ENCODE measurements at regions not wholly inside any gene's neighbourhood (a gene's known extent, or its start where the extent isn't known, plus 50 kb on each side); places are given as distances from the start of the nearest gene placed in this dataset.

GRCh38 chr6:40265615-40266014 lies 321.5 kb downstream of the LRFN2 start:
- DNase-seq (ENCODE audit: low spot score) (no peak), ATAC-seq (no peak), FAIRE-seq (no peak)
- H3K4me1 ChIP-seq (ENCODE audit: insufficient read depth, low read length) = no peaks in the 10 kb centered on the region
- no peaks in the 10 kb centered on the region for H3K9me3 ChIP-seq (ENCODE audit: low read length)
- CTCF ChIA-PET (ENCODE audit: low intra/inter-chr PET ratio, low total read pairs) = interaction anchor here (0.6 kb wide), 1 partner anchor 43 kb away, joined by 3 read pairs; no protein-coding TSS in a partner anchor
- H2AFZ ChIP-seq (ENCODE audit: low read length) = no peak overlapping the region
- no peak for TF ChIP-seq GZF1 (CRISPR knock-in tag; IDR thresholded peaks at IDR 0.05)
- no peak for TF ChIP-seq KDM5A (IDR thresholded peaks at IDR 0.05; ENCODE audit: borderline replicate concordance, low read length)
- TF ChIP-seq ZNF224 (CRISPR knock-in tag; IDR thresholded peaks at IDR 0.05) = no peak
- TF ChIP-seq ZSCAN20 (CRISPR knock-in tag; IDR thresholded peaks at IDR 0.05; ENCODE audit: borderline replicate concordance) = no peak
- no TSS peak for BruUV-seq (replicated peaks)
- WGBS (ENCODE audit: low lambda C conversion rate) = 0% methylated on average over 2 of the region's 2 CpGs
- no peaks in the 10 kb centered on the region for H3K79me2 ChIP-seq (ENCODE audit: insufficient read depth, low read length)
- POLR2A ChIA-PET = no interaction called here
- no peak overlapping the region for H3K4me2 ChIP-seq (ENCODE audit: low read depth, low read length)
- no peak overlapping the region for H3K27ac ChIP-seq (ENCODE audit: extremely low read length, insufficient read depth, low read length)
- intact Hi-C loops (cut with micrococcal nuclease; ENCODE audit: unreplicated experiment) (no loop called here), in situ Hi-C loops (cut with HindIII; ENCODE audit: extremely low pct_ligation_motif_present, low pct_unique_long_range_greater_than_20kb) (no loop called here)
- H3K9ac ChIP-seq (ENCODE audit: insufficient read depth, low read depth, low read length) = no peak overlapping the region
- no peak overlapping the region for H3K4me3 ChIP-seq (replicated peaks in 1 of 3; ENCODE audit: insufficient read depth in 1 of 3, low read depth in 2 of 3, low read length in 3 of 3)
- H3K36me3 ChIP-seq (replicated peaks in 1 of 2; ENCODE audit: control insufficient read depth in 1 of 2, insufficient read depth in 2 of 2, low read length in 2 of 2) = no peaks in the 10 kb centered on the region
- H4K20me1 ChIP-seq (ENCODE audit: insufficient read depth, low read length) = no peaks in the 10 kb centered on the region
- no peaks in the 10 kb centered on the region for H3K27me3 ChIP-seq (ENCODE audit: control insufficient read depth in 1 of 2, insufficient read depth in 2 of 2, low read length in 2 of 2)

- BruUV-seq (replicated peaks) = no TSS peak
- no peak for TF ChIP-seq PRDM10 (CRISPR knock-in tag; IDR thresholded peaks at IDR 0.05; ENCODE audit: low read depth)
- no peak for TF ChIP-seq FOXP4 (CRISPR knock-in tag; IDR thresholded peaks at IDR 0.05)
- no peak for TF ChIP-seq ZNF720 (CRISPR knock-in tag; IDR thresholded peaks at IDR 0.05)
- TF ChIP-seq NRL (CRISPR knock-in tag; IDR thresholded peaks at IDR 0.05; ENCODE audit: borderline replicate concordance) = no peak
- no peak for TF ChIP-seq TBX2 (CRISPR knock-in tag; IDR thresholded peaks at IDR 0.05; ENCODE audit: borderline replicate concordance)
- TF ChIP-seq ZNF230 (CRISPR knock-in tag; IDR thresholded peaks at IDR 0.05) = no peak
- no peak for TF ChIP-seq MLX (CRISPR knock-in tag; IDR thresholded peaks at IDR 0.05)
- no peak for TF ChIP-seq AHR (CRISPR knock-in tag; IDR thresholded peaks at IDR 0.05)
- no peak for TF ChIP-seq EED (CRISPR knock-in tag; IDR thresholded peaks at IDR 0.05)
- no peak for TF ChIP-seq ZNF160 (CRISPR knock-in tag; IDR thresholded peaks at IDR 0.05)
- TF ChIP-seq CBX1 (IDR thresholded peaks at IDR 0.05; ENCODE audit: low read depth) = no peak
- no peak overlapping the region for H3K4me3 ChIP-seq (replicated peaks in 1 of 3; ENCODE audit: insufficient read depth in 1 of 3, low read depth in 2 of 3, low read length in 3 of 3)
- 0% methylated on average over 1 of the region's 2 CpGs for WGBS (ENCODE audit: low lambda C conversion rate)
- H4K20me1 ChIP-seq (ENCODE audit: insufficient read depth, low read length) = no peaks in the 10 kb centered on the region
- no peak overlapping the region for H2AFZ ChIP-seq (ENCODE audit: low read length)
- no peaks in the 10 kb centered on the region for H3K36me3 ChIP-seq (replicated peaks in 1 of 2; ENCODE audit: control insufficient read depth in 1 of 2, insufficient read depth in 2 of 2, low read length in 2 of 2)
- H3K9me3 ChIP-seq (ENCODE audit: low read length) = no peaks in the 10 kb centered on the region
- DNase-seq (ENCODE audit: low spot score) (no peak), FAIRE-seq (no peak), ATAC-seq (no peak)
- in situ Hi-C loops (cut with HindIII; ENCODE audit: extremely low pct_ligation_motif_present, low pct_unique_long_range_greater_than_20kb) = no loop called here
- intact Hi-C loops (cut with micrococcal nuclease; ENCODE audit: unreplicated experiment) = no loop called here
- no peaks in the 10 kb centered on the region for H3K79me2 ChIP-seq (ENCODE audit: insufficient read depth, low read length)
- H3K4me1 ChIP-seq (ENCODE audit: insufficient read depth, low read length) = no peaks in the 10 kb centered on the region
- no peak overlapping the region for H3K9ac ChIP-seq (ENCODE audit: insufficient read depth, low read depth, low read length)
- no peak overlapping the region for H3K4me2 ChIP-seq (ENCODE audit: low read depth, low read length)
- CTCF ChIA-PET (ENCODE audit: low intra/inter-chr PET ratio, low total read pairs) = no interaction called here
- no peak overlapping the region for H3K27ac ChIP-seq (ENCODE audit: extremely low read length, insufficient read depth, low read length)
- no peaks in the 10 kb centered on the region for H3K27me3 ChIP-seq (ENCODE audit: control insufficient read depth in 1 of 2, insufficient read depth in 2 of 2, low read length in 2 of 2)
- POLR2A ChIA-PET = no interaction called here
These were observed 323.2 kb downstream of the LRFN2 start for GRCh38 chr6:40263970-40264369.
